CD4-positive, CD25-positive, alpha-beta regulatory T cell (primary cell): ENCODE measurements at regions not wholly inside any gene's neighbourhood (a gene's known extent, or its start where the extent isn't known, plus 50 kb on each side); places are given as distances from the start of the nearest gene placed in this dataset.

ENCODE experiments used
- ATAC-seq, 2 donors: fragments of 150-1000 bp; cut with Tn5 transposase; one replicate each; pipeline ENCODE4 v1.10.0; 2021; ENCODE audit warnings: low read depth in 2 of 2, moderate number of reproducible peaks in 2 of 2, moderate library complexity in 1 of 2
- DNase-seq, 3 donors: peaks; one replicate each; pipeline versions ENCODE4 v3.0.0 to v3.0.0-alpha.2; 2012 to 2022; ENCODE audit warnings: mixed read lengths in 1 of 3
- H3K27ac ChIP-seq: one replicate; pipeline ENCODE4 v1.7.0; 2013; ENCODE audit warnings: mild to moderate bottlenecking, low read length; ENCODE audit not compliant: insufficient read depth, poor library complexity, severe bottlenecking
- H3K27me3 ChIP-seq: one replicate; pipeline ENCODE4 v1.7.0; 2013; ENCODE audit warnings: low read length; ENCODE audit not compliant: control insufficient read depth, insufficient read depth
- H3K36me3 ChIP-seq: one replicate; pipeline ENCODE4 v1.7.0; 2013; ENCODE audit warnings: mild to moderate bottlenecking, low read length, moderate library complexity; ENCODE audit not compliant: control insufficient read depth, insufficient read depth
- H3K4me1 ChIP-seq: 2 replicates; pipeline ENCODE4 v1.7.0; 2013; ENCODE audit warnings: mild to moderate bottlenecking, low read length; ENCODE audit not compliant: insufficient read depth, control insufficient read depth, poor library complexity, severe bottlenecking
- H3K4me3 ChIP-seq: one replicate; pipeline ENCODE4 v1.7.0; 2013; ENCODE audit warnings: low read depth, mild to moderate bottlenecking, low read length, moderate library complexity
- H3K9me3 ChIP-seq, 2 experiments: 1 replicate in 1 of 2; 2 replicates in 1 of 2; pipeline ENCODE4 v1.7.0; 2013; ENCODE audit warnings: low read length in 2 of 2, mild to moderate bottlenecking in 1 of 2, moderate library complexity in 1 of 2; ENCODE audit not compliant: control insufficient read depth in 2 of 2
- H3K27ac Mint-ChIP-seq, 3 donors: one replicate each; pipeline ENCODE4 v1.8.0; 2020 to 2022; ENCODE audit warnings: mild to moderate bottlenecking in 3 of 3, mixed read lengths in 3 of 3, moderate library complexity in 2 of 3
- H3K27me3 Mint-ChIP-seq: one replicate; pipeline ENCODE4 v1.8.0; 2022; ENCODE audit warnings: mild to moderate bottlenecking, mixed read lengths
- H3K36me3 Mint-ChIP-seq: one replicate; pipeline ENCODE4 v1.8.0; 2020; ENCODE audit warnings: mixed read lengths
- H3K4me1 Mint-ChIP-seq, 4 donors: one replicate each; pipeline ENCODE4 v1.8.0; 2020 to 2022; ENCODE audit warnings: mixed read lengths in 4 of 4, mild to moderate bottlenecking in 1 of 4
- H3K4me3 Mint-ChIP-seq, 4 donors: one replicate each; pipeline ENCODE4 v1.8.0; 2020 to 2022; ENCODE audit warnings: mild to moderate bottlenecking in 4 of 4, mixed read lengths in 4 of 4, moderate library complexity in 3 of 4
- H3K9me3 Mint-ChIP-seq, 7 donors: one replicate each; pipeline ENCODE4 v1.8.0; 2020 to 2022; ENCODE audit warnings: mixed read lengths in 7 of 7, mild to moderate bottlenecking in 3 of 7, moderate library complexity in 2 of 7

GRCh38 chr2:144681389-144681788 is 161.5 kb upstream of the ZEB2 start:
- DNase-seq (no peak), ATAC-seq (no peak)
- Mint-ChIP-seq H3K36me3 (no peaks in the 10 kb centered on the region), H3K27ac (no peak overlapping the region), H3K9me3 (peaks cover 0 to 3% (median 0%) of the 10 kb centered on the region in 7 donors), H3K4me1 (no peaks in the 10 kb centered on the region), H3K27me3 (peaks cover 8% of the 10 kb centered on the region), H3K4me3 (no peak overlapping the region)
- no peaks in the 10 kb centered on the region for H3K27me3 ChIP-seq
- H3K27ac ChIP-seq: no peak overlapping the region
- no peak overlapping the region for H3K4me3 ChIP-seq
- H3K4me1 ChIP-seq: no peaks in the 10 kb centered on the region
- H3K36me3 ChIP-seq: no peaks in the 10 kb centered on the region
- no peaks in the 10 kb centered on the region for H3K9me3 ChIP-seq

- Mint-ChIP-seq H3K9me3 (peaks cover 0 to 2% (median 0%) of the 10 kb centered on the region in 7 donors), H3K4me3 (no peak overlapping the region)
Measured at GRCh38 chr2:144679942-144680341, 160.0 kb upstream of the ZEB2 start.

GRCh38 chr2:144678736-144679135 is 158.8 kb upstream of the ZEB2 start:
- ATAC-seq: no peak
- Mint-ChIP-seq H3K4me3 (no peak overlapping the region), H3K9me3 (peaks cover 0 to 2% (median 0%) of the 10 kb centered on the region in 7 donors), H3K27me3 (no peaks in the 10 kb centered on the region), H3K27ac (no peak overlapping the region), H3K36me3 (no peaks in the 10 kb centered on the region), H3K4me1 (no peaks in the 10 kb centered on the region)
- Histone ChIP-seq H3K36me3 (no peaks in the 10 kb centered on the region), H3K9me3 (no peaks in the 10 kb centered on the region), H3K27ac (no peak overlapping the region), H3K27me3 (no peaks in the 10 kb centered on the region), H3K4me3 (no peak overlapping the region), H3K4me1 (no peaks in the 10 kb centered on the region)
- DNase-seq: no peak

More at GRCh38 chr2:144679942-144680341, 160.0 kb upstream of the ZEB2 start:
- Histone ChIP-seq H3K27ac (no peak overlapping the region), H3K9me3 (no peaks in the 10 kb centered on the region), H3K27me3 (no peaks in the 10 kb centered on the region), H3K4me1 (no peaks in the 10 kb centered on the region), H3K4me3 (no peak overlapping the region), H3K36me3 (no peaks in the 10 kb centered on the region)
- DNase-seq (no peak), ATAC-seq (no peak)
- peaks cover 1% of the 10 kb centered on the region for H3K27me3 Mint-ChIP-seq
- H3K36me3 Mint-ChIP-seq: no peaks in the 10 kb centered on the region
- no peaks in the 10 kb centered on the region for H3K4me1 Mint-ChIP-seq
- no peak overlapping the region for H3K27ac Mint-ChIP-seq

GRCh38 chr2:144675731-144676130 is 155.8 kb upstream of the ZEB2 start:
- Histone ChIP-seq H3K4me3 (no peak overlapping the region), H3K27me3 (no peaks in the 10 kb centered on the region), H3K9me3 (no peaks in the 10 kb centered on the region), H3K36me3 (no peaks in the 10 kb centered on the region), H3K27ac (no peak overlapping the region), H3K4me1 (no peaks in the 10 kb centered on the region)
- ATAC-seq (no peak), DNase-seq (no peak)
- Mint-ChIP-seq H3K27me3 (no peaks in the 10 kb centered on the region), H3K27ac (no peak overlapping the region), H3K36me3 (no peaks in the 10 kb centered on the region), H3K9me3 (peaks cover 0 to 2% (median 0%) of the 10 kb centered on the region in 7 donors), H3K4me3 (no peak overlapping the region), H3K4me1 (no peaks in the 10 kb centered on the region)

- no peak overlapping the region for H3K27ac ChIP-seq
- ATAC-seq (no peak), DNase-seq (no peak)
- no peaks in the 10 kb centered on the region for H3K27me3 ChIP-seq
- no peaks in the 10 kb centered on the region for H3K4me1 ChIP-seq
- Mint-ChIP-seq H3K36me3 (no peaks in the 10 kb centered on the region), H3K4me1 (no peaks in the 10 kb centered on the region), H3K27ac (no peak overlapping the region), H3K9me3 (peaks cover 0 to 2% (median 0%) of the 10 kb centered on the region in 7 donors), H3K4me3 (no peak overlapping the region), H3K27me3 (no peaks in the 10 kb centered on the region)
- H3K9me3 ChIP-seq: no peaks in the 10 kb centered on the region
- no peaks in the 10 kb centered on the region for H3K36me3 ChIP-seq
- no peak overlapping the region for H3K4me3 ChIP-seq
Measured at GRCh38 chr2:144675331-144675730, 155.4 kb upstream of the ZEB2 start.

- Mint-ChIP-seq H3K27me3 (peaks cover 3% of the 10 kb centered on the region), H3K4me1 (no peaks in the 10 kb centered on the region), H3K36me3 (no peaks in the 10 kb centered on the region), H3K9me3 (peaks cover 0 to 2% (median 0%) of the 10 kb centered on the region in 7 donors), H3K27ac (no peak overlapping the region), H3K4me3 (no peak overlapping the region)
- no peak for ATAC-seq
- no peak overlapping the region for H3K27ac ChIP-seq
- no peaks in the 10 kb centered on the region for H3K9me3 ChIP-seq
- no peaks in the 10 kb centered on the region for H3K27me3 ChIP-seq
- no peaks in the 10 kb centered on the region for H3K36me3 ChIP-seq
- no peak for DNase-seq
- no peaks in the 10 kb centered on the region for H3K4me1 ChIP-seq
- no peak overlapping the region for H3K4me3 ChIP-seq
Measured at GRCh38 chr2:144674071-144674470, 154.2 kb upstream of the ZEB2 start.

- Histone ChIP-seq H3K4me1 (no peaks in the 10 kb centered on the region), H3K9me3 (no peaks in the 10 kb centered on the region), H3K27me3 (no peaks in the 10 kb centered on the region), H3K27ac (no peak overlapping the region), H3K4me3 (no peak overlapping the region), H3K36me3 (no peaks in the 10 kb centered on the region)
- peaks cover 8% of the 10 kb centered on the region for H3K27me3 Mint-ChIP-seq
- H3K4me3 Mint-ChIP-seq: no peak overlapping the region
- ATAC-seq (no peak), DNase-seq (no peak)
- H3K4me1 Mint-ChIP-seq: no peaks in the 10 kb centered on the region
- H3K36me3 Mint-ChIP-seq: no peaks in the 10 kb centered on the region
- peaks cover 0 to 2% (median 0%) of the 10 kb centered on the region in 7 donors for H3K9me3 Mint-ChIP-seq
- H3K27ac Mint-ChIP-seq: no peak overlapping the region
Measured at GRCh38 chr2:144673456-144673855, 153.5 kb upstream of the ZEB2 start.

- H3K4me1 ChIP-seq: no peaks in the 10 kb centered on the region
Measured at GRCh38 chr2:144671695-144672455, 152.0 kb upstream of the ZEB2 start.

More at GRCh38 chr2:144671695-144672455, 152.0 kb upstream of the ZEB2 start:
- no peak overlapping the region for H3K4me3 Mint-ChIP-seq
- no peak overlapping the region for H3K27ac Mint-ChIP-seq
- Histone ChIP-seq H3K36me3 (no peaks in the 10 kb centered on the region), H3K4me3 (no peak overlapping the region), H3K9me3 (no peaks in the 10 kb centered on the region), H3K27me3 (no peaks in the 10 kb centered on the region), H3K27ac (no peak overlapping the region)
- no peak for ATAC-seq
- peaks cover 8% of the 10 kb centered on the region for H3K27me3 Mint-ChIP-seq
- H3K4me1 Mint-ChIP-seq: no peaks in the 10 kb centered on the region
- peaks cover 0 to 2% (median 0%) of the 10 kb centered on the region in 7 donors for H3K9me3 Mint-ChIP-seq
- DNase-seq: no peak
- H3K36me3 Mint-ChIP-seq: no peaks in the 10 kb centered on the region
